GM19239 (cell line): ENCODE measurements at regions not wholly inside any gene's neighbourhood (a gene's known extent, or its start where the extent isn't known, plus 50 kb on each side); places are given as distances from the start of the nearest gene placed in this dataset.

Source experiments
- DNase-seq: peaks from one replicate; pipeline ENCODE4 v3.0.0; 2011; ENCODE audit warnings: low spot score; ENCODE audit not compliant: insufficient read length
- FAIRE-seq: peaks from 2 replicates; lab custom pipeline; 2011; peaks lifted over from hg19 to GRCh38; lab: Jason Lieb, UNC

DNA sequence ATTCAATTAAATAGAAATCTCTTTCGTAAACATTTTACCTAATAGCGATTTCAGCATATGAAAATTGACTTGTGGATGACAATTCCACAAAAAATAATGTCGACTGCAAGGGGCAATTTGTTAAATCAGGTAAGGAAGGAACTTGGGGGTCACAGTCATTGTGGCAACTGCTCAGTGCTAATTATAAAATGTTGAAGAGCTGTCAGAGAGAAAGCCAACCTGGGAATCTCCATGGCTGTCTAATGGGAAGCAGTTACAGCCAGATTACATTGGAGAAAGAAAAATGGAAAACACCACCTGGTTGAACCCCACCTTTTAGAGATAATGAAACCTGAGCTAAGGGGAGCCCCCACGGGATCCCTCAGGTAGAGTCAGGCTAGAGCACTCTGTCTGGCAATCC is 373.9 kb downstream of the FOXO1 start:
- no peak for DNase-seq
- no peak for FAIRE-seq

DNA sequence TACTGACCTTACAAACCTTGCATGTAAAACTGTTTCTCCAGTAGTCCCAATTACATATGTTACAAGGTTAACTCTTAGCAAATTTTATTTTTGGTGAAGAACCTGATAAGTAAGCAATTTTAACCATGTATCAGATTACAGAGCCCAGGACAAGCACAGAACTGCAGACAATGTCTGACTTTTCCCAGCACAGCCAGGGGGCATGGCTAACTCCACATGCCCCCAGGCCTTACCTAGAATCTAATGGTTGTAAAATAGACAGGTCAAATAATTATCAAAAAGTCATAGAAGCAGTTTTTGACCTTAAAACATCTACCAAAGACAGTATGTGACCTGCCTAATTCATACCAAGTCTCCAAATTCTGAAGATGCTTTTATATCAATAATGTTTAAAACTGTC is 364.1 kb downstream of the FOXO1 start:
- no peak for DNase-seq
- FAIRE-seq, result no peak

DNA sequence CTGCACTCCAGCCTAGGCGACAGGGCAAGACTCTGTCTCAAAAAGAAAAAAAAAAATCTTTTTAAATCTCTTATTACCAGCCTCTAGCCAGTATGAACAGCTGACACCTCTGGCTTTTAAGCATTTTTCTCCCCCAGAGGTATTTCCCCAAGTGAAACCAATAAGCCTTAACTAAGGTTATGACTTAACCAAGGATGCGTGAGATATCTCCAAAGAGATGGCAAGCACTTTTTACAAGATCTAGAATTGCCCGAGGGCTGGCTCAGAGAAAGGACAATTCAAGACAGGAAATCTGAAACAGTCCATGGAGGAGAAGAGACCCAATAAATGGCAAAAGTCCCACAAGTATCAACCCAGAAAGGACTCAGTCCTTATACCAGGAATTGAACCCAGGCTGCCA is 362.1 kb downstream of the FOXO1 start:
- no peak for FAIRE-seq
- no peak for DNase-seq

DNA sequence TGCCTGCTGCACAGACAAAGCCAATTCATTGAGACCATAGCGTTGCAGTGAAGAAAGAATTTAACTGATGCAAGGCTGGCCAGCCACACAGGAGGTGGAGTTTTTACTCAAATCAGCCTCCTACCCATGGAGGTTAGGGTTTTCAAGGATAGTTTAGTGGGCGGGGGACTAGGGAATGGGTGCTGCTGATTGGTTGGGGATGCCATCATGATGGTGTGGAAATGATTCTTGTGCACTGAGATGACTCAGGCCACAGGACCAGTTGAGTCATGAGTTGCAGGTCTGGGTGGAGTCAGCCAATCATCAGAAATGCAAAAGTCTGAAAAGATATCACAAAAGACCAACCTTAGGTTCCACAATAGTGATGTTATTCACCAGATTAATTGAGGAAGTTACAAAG is 359.6 kb downstream of the FOXO1 start:
- FAIRE-seq, result no peak
- DNase-seq, result no peak

DNA sequence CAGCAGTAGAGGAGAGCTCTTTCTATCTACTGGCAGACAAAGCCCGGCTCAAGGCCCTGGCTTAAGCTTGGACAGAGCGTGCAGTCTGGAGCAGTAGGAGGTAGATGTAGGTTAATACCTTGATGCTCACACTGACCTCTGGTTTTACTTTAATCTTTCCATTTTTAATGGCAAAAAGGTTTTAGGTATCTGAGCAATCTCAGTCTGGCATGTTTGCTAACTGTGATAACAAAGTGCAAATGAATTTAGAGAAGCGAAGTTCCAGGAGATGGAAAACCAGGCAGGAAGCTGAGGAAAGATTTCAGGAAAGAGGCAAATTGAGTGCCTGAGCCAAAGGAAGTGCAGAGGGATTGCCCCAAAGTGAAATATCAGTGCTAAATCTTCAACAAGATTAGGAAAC is 356.6 kb downstream of the FOXO1 start:
- DNase-seq (no peak), FAIRE-seq (no peak)

DNA sequence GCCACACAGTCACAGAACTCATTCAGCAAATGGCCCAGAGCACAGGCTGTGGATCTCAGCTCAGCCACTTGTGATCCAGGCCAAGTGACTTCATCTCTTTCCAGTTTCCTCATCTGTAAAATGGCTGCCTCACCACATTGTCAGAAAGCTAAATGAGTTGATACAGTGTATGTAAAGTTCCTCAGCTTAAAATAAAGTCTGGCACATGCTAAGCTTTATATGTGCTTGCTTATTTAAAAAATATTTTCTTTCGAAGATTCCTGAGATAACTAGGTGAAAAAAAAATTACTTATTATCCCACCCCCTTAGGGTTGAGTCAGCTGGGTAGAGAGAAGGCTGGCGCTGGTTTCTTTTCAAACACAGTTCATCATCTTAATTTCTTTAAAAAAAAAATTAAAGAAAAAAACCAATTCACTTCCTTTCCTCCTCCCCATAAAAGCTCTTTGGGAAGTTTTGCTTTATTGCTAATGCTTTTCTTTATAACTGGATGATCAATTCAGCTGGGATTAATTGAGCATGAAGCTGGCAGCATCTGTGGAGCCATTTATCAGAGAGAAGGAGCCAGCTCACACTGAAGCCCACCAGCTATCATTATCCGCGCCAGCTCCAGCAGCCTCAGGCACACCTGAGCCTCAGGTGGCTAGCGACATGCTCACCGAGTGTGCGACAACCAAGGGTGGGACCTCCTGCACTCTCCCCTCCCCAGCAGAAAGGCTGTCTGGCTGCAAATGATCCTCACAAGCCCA is 354.9 kb downstream of the FOXO1 start:
- FAIRE-seq (no peak), DNase-seq (no peak)

DNA sequence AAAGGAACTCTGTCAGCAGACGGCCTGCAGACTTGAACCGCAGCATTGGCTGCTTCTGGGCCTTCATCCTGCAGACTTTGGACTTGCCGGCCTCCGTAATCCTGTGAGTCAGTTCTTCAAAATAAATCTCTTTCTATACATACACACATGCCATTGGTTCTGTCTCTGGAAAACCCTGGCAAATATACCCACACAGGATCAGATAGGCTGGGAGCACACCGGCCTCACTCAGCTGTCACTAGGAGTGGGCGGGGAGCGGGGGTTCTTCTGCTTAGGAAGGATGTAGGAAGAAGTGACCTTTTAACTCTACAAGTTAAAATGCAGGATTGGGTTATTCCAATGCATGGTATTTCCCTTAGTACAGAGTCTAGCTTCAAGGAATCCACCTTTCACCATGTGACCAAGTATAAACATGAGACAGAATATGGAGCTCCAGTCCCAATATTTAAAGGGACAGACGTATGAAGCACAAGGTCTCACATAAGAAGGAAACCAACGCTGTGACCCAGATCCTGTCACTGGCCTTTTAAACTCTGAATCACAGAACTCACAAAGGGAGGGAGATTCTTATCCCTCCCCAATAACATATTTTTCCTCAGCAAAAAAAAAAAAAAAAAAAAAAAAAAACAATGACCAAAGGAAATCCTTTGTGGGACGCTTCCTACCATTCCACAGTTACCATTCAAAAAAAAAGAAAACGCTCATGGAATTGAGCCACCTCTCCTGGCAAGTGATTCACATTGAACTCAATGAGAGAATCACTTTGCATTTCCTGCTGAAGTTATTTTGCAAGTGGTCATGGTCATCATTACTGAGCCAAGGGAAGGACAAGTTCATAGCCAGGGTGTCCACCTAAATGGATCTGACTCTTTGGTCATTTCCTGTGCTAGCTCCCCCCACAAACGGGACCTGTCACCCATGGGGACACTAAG is 352.9 kb downstream of the FOXO1 start:
- FAIRE-seq, result no peak
- DNase-seq, result no peak

DNA sequence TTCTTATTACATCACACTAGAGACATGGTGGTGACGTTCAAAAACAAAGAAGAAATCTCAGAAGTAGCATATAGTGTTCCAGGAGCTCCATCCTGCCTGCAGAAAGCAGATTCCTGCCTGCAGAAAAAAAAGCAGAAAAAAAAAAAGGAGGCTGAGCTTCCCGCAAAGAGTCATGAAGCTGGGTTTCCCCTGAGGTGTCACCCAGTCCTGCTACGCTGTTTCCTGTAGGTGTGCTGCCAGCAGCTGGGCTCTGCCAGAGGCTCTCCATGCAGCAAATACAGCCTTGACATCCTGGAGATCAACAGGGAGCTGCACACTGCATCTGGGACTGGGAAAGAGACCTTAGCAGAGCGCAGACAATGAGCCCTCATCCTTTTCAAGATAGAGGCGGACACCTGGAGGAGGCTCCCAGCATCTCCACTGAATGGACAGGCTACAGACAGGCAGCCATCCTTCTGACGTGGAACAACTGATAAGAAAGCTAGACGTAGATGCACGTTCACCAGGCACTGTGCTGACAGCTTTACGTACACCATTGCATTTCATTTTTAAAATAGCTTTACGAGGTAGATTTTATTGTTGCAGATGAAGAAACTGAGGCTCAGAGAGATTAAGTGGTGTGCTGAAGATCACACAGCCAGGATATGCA is 350.9 kb downstream of the FOXO1 start:
- FAIRE-seq, result no peak
- DNase-seq, result no peak

DNA sequence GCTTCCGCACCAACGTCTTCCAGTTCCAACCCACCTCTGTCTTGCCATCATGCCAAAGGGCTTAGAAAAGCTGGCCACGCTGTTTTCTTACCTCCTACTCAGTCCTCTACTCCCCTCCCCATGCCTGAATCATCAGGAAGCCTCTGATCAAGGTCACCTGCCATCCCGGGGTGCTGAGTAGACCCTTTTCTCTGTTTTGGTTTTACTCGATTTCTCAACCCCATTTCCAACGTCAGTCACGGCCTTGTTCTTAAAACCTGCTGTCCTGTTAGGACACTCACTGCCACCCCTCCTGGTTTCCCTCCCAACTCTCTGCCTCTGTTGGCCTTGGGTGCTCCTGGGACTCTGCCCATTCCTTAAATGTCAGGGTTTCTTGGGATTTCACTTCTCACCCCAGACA is 350.1 kb downstream of the FOXO1 start:
- FAIRE-seq, result no peak
- no peak for DNase-seq

DNA sequence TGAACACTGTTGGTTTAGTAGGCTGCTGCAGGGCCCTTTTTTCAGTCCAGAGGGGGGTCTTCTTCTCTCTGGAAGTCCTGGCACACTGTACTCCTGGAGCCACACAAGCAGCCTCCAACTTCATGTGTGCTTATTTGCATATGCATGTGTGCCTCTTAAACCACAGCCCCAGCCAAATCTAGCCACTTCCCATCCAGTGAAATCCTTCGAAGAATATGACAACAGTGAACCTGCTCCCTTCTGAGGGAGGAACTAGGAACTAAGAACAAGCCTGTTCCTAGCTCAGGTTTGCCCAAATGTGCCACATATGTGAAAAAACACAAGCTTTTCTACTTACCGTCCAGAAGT is 348.5 kb downstream of the FOXO1 start:
- no peak for FAIRE-seq
- no peak for DNase-seq

DNA sequence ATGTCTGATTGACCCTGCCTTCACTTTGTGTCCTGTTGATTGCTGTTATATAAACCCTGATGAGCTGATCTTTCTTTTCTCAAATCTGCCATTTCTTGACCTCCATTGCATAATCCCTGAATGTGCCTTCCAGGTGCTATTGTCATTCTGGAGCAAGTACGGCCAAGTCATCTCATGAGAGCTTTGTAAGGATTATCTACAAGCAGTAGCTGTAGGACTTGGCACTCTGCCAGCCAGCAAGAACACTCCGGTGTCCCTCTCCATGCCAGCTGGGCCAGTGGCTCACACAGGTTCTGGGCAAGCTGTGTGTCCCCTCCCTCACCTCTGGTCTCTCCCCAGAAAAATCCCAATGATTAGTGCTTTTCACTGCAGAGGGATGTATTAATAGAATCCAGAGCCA is 348.1 kb downstream of the FOXO1 start:
- DNase-seq (no peak), FAIRE-seq (no peak)

DNA sequence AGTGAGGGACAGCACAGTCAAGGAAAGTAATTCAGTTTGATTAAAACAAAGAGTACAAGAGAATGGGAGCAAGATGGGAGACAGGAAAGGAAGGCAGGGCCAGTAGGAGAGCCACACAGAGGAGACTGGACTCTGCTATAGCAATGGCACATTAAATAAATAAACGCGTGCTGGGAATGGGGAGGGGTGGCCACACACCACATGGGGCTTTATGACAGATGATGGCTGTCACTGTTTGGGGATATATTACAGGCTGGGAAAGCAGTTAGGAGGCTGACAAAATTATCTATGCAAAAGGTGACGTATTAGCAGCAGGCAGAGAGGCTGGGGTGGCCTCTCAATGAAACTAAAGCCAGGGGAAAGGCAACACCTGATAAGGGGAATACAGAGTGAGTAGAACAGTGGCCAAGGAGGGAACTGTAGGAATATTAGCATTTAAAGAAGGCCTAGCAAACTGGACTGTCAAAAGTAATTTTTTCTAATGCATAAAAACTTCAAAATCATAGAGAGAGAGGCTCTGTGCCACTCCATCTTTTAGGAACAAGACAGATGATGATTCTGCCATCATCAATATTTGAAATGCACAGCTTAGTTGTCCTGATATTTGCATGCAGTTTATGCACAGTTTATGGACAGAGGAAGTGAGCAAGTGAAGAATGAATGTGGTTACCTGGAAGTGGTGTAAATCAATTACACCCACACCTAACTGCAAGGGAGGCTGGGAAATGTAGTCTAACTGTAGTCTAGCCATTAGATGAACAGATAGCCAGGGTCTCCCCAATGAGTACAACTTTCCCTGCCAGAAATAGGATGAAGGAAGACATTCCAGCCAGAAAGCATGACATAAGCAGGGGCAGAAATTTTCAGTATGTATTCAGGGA is 346.5 kb downstream of the FOXO1 start:
- DNase-seq (no peak), FAIRE-seq (no peak)

DNA sequence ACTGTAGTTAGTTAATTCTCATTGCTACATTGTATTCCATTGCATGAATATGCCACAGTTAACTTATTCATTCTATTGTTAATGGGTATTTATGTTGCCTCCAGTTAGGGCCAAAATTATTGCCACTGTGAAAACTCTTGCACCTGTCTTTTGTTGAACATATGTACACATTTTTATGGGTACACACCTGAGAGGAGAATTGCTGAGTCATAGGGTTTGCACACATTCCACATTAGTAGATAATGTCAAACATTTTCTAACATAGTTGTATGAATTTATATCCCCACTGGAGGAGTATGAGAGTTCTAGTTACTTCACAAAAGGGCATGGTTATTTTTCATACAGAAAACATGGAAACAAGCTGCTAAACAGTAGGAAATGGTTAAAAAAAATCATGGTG is 338.4 kb downstream of the FOXO1 start:
- DNase-seq, result no peak
- no peak for FAIRE-seq

DNA sequence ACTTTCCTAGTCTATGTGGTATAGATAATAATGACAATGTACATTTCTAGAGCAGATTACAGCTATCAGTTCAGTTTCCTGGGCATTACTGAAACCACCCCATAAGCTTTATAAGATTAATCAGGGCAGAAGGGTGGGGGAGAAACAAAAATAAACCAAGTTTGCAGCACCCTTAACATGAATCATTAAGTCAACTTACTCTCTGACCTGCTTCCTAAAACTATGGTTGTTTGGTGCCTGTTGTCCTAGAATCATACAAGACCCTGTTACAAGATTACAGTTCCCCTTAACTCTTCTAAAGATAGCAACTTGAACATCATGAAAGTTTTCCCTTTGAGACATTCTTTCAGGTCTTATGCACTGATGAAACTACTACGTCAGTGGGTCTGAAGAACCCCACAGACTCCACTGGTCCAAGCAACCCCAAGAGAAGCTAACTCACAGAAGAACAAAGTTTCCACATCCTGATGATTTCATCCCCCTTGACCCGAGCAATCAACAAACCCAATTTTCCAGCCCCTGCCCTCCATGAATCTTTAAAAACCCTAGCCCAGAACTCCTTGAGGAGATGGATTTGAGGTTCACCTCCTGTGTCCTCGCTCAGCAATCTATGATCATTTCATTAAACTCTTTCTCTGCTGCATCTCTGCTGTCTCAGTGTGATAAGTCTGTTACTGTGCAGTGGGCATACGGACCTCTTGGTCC is 336.5 kb downstream of the FOXO1 start:
- no peak for FAIRE-seq

DNA sequence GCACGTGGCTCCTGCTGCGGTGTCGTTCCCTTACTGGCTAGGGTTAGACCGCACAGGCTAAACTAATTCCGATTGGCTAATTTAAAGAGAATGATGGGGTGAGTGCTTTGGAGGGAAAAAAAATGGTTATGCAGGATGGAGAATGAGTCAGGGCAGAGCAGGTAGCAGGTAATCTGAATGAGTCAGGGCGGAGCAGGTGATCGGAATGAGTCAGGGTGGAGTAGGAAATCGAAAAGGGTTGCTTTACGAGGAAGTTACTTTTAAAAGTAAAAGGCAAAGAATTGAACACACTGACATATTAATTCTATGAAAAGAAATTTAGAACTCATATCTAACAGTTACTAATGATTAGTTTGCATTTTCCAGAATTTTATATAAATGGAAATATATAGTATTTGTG is 335.5 kb downstream of the FOXO1 start:
- DNase-seq, result no peak
- FAIRE-seq, result no peak

More for the DNA sequence above, 336.5 kb downstream of the FOXO1 start:
- no peak for DNase-seq

DNA sequence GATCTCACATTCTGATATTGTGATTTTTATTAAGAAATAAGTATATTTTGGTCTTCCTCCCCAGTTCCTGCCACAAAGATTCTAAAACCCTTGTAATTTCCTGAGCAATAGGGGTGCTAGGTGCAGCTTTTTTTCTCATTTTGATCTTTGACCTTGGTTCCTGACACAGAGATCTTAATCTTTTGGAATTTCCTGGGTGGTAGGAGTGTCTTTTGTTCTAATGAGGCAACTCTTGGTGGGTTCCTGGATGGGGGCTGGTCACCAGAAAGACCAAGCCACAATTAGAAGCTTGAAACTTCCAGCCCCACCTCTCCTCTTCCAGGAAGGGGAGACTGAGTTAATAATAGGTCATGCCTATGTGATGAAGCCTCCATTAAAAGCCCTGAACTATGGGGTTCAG is 334.6 kb downstream of the FOXO1 start:
- FAIRE-seq (no peak), DNase-seq (no peak)

DNA sequence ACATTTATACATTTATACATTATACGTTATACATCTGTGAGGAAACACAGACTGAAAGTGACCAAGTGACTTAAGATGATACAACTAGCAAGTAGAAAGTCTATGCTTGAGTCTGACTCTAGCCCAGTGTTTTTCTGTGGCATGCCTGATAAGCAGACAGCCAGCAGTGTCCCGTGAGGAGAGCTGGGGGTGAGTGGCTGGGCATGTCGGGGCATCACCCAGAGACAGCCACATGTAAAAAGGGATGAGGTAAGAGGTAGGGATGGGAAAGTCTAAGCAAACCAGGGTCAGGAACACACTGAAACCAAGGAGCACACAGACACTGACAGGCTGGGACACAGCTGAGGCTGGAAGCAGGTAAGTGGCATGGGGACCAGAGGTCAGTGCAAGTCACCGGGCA is 333.2 kb downstream of the FOXO1 start:
- DNase-seq (no peak), FAIRE-seq (no peak)

DNA sequence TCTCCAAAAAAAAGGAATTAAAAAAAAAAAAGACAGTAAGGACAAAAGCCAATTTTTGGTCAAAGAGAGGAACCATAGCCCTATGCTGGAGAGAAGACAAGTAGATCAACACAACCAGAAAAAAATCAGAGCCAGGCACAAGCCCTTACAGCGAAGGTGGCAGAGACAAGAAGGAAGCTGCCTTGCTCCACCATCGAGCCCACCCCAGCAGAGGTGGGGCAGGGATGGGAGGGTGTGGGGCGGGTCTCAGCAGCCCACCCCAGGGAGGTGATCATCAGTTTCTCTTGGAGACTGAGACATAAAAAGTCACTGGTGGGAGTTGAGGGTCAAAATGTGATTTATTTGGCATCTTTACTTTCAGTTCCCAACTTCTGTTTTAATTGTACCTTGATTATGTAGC is 332.4 kb downstream of the FOXO1 start:
- DNase-seq, result no peak

DNA sequence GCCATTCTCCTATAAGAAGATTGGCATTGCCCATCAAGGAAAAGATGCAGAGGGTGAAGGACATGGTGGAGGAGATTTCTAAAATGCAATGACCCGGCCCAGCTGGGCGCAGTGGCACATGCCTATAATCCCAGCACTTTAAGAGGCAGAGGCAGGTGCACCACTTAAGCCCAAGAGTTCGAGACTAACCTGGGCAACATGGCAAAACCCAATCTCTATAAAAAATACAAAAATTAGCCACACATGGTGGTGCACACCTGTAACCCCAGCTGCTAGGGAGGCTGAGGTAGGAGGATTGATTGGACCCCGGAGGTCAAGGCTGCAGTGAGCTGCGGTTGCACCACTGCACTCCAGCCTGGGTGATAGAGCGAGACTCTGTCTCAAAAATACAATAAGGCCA is 331.8 kb downstream of the FOXO1 start:
- DNase-seq (no peak), FAIRE-seq (no peak)

More for the DNA sequence above, 332.4 kb downstream of the FOXO1 start:
- FAIRE-seq, result no peak
